ENCODE measurements at regions not wholly inside any gene's neighbourhood (a gene's known extent, or its start where the extent isn't known, plus 50 kb on each side); places are given as distances from the start of the nearest gene placed in this dataset.

DNA sequence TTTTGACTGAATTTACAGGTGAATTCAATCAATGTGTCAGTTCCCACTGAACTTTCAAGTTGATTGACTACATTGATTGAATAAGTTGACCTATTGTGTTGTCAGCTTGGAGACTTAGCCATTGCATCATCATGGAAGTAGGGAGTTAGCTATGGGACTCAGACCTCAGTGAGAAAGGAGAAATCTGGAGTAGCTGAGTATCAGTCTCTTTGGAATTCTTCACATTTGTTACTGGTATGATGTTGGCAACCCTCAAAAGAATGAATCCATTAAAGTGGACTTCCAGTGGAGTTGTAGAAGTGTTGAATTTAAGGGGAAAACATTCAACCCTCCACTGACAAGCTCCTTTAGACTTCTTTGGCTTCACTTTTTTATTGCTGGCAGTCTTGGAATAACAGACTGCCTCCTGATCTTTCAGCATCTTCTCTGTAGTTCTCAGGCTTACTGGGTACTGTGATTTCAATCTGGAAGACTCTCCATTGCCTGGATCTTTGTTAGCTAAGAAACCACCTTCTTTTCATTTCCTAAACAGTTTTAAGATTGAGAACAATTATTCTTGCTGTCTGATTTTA is 160.3 kb upstream of the NRP1 start:
- Histone ChIP-seq H3K4me3 (ENCODE audit: low read depth, low read length, poor library complexity, severe bottlenecking) (no peak overlapping the region), H3K36me3 (ENCODE audit: insufficient read depth, low read length, poor library complexity, severe bottlenecking) (no peaks in the 10 kb centered on the region), H3K4me1 (ENCODE audit: insufficient read depth, low read length, poor library complexity, severe bottlenecking) (no peaks in the 10 kb centered on the region), H3K9me3 (ENCODE audit: low read depth, low read length, poor library complexity, severe bottlenecking) (no peaks in the 10 kb centered on the region), H3K27ac (ENCODE audit: low read depth, low read length, poor library complexity, severe bottlenecking) (no peak overlapping the region), H3K27me3 (replicated peaks; ENCODE audit: insufficient read depth, low read depth, low read length, poor library complexity) (no peaks in the 10 kb centered on the region)
- intact Hi-C loops (cut with micrococcal nuclease; ENCODE audit: unreplicated experiment): no loop called here
- no TSS peak for BruUV-seq (replicated peaks)
- POLR2A ChIA-PET (ENCODE audit: low non-redundant PET): no interaction called here
- CTCF ChIA-PET: no interaction called here
- TF ChIP-seq EZH2 (IDR thresholded peaks at IDR 0.05; ENCODE audit: borderline replicate concordance, low read depth, low read length, poor library complexity, severe bottlenecking): no peak
- DNase-seq (ENCODE audit: low spot score): no peak

DNA sequence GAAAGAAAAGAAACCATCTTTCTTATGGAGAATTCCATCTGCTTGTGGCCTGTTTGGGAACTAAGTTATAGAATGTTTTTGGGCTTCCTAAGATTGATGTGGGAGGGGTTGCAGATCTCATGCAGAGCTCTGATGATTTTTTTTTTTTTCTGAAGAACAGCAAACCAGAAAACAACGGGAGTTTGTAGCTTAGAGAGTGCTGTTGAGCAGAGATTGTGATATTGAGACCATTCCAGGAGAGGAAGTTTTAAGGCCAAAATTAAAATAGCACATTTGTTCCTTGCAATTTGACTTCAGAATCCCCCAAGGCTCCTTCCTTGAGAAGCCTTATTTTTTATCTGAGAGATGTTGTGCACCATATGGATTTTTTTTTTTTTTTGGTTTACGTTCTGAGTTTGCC is 159.5 kb upstream of the NRP1 start:
- no peak overlapping the region for H3K27ac ChIP-seq (ENCODE audit: low read depth, low read length, poor library complexity, severe bottlenecking)
- POLR2A ChIA-PET (ENCODE audit: low non-redundant PET): no interaction called here
- BruUV-seq (replicated peaks): no TSS peak
- TF ChIP-seq EZH2 (IDR thresholded peaks at IDR 0.05; ENCODE audit: borderline replicate concordance, low read depth, low read length, poor library complexity, severe bottlenecking): no peak
- TF ChIP-seq, protein P1, sequence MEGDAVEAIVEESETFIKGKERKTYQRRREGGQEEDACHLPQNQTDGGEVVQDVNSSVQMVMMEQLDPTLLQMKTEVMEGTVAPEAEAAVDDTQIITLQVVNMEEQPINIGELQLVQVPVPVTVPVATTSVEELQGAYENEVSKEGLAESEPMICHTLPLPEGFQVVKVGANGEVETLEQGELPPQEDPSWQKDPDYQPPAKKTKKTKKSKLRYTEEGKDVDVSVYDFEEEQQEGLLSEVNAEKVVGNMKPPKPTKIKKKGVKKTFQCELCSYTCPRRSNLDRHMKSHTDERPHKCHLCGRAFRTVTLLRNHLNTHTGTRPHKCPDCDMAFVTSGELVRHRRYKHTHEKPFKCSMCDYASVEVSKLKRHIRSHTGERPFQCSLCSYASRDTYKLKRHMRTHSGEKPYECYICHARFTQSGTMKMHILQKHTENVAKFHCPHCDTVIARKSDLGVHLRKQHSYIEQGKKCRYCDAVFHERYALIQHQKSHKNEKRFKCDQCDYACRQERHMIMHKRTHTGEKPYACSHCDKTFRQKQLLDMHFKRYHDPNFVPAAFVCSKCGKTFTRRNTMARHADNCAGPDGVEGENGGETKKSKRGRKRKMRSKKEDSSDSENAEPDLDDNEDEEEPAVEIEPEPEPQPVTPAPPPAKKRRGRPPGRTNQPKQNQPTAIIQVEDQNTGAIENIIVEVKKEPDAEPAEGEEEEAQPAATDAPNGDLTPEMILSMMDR (conservative IDR thresholded peaks at IDR 0.05; ENCODE audit: low read depth, low read length): no peak
- intact Hi-C loops (cut with micrococcal nuclease; ENCODE audit: unreplicated experiment): no loop called here
- no peaks in the 10 kb centered on the region for H3K9me3 ChIP-seq (ENCODE audit: low read depth, low read length, poor library complexity, severe bottlenecking)
- no peaks in the 10 kb centered on the region for H3K4me1 ChIP-seq (ENCODE audit: insufficient read depth, low read length, poor library complexity, severe bottlenecking)
- H3K27me3 ChIP-seq (replicated peaks; ENCODE audit: insufficient read depth, low read depth, low read length, poor library complexity): no peaks in the 10 kb centered on the region
- no peak for DNase-seq (ENCODE audit: low spot score)
- no peak overlapping the region for H3K4me3 ChIP-seq (ENCODE audit: low read depth, low read length, poor library complexity, severe bottlenecking)
- CTCF ChIA-PET: no interaction called here
- H3K36me3 ChIP-seq (ENCODE audit: insufficient read depth, low read length, poor library complexity, severe bottlenecking): no peaks in the 10 kb centered on the region

DNA sequence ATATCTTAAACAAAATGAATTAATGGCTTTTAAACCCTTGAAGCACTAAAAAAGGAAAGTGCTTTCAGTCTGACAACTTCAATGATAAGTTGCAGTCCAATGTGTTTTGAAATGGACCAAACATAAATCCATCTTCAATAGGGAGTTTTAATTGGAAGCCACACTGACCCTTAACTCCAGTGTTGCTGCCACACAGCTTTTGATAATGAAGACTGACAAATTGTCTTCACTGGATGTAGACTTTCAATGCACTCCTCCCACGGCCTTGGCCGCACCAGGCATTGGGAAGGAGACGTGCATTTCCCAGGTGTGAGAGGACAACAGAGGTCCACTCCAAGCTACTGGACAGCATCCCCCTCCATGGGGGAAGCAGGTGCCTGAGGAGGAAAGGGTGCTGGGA is 159.0 kb upstream of the NRP1 start:
- H3K27ac ChIP-seq (ENCODE audit: low read depth, low read length, poor library complexity, severe bottlenecking): no peak overlapping the region
- intact Hi-C loops (cut with micrococcal nuclease; ENCODE audit: unreplicated experiment): no loop called here
- POLR2A ChIA-PET (ENCODE audit: low non-redundant PET): no interaction called here
- no peaks in the 10 kb centered on the region for H3K4me1 ChIP-seq (ENCODE audit: insufficient read depth, low read length, poor library complexity, severe bottlenecking)
- BruUV-seq (replicated peaks): no TSS peak
- DNase-seq (ENCODE audit: low spot score): no peak
- no peak overlapping the region for H3K4me3 ChIP-seq (ENCODE audit: low read depth, low read length, poor library complexity, severe bottlenecking)
- H3K27me3 ChIP-seq (replicated peaks; ENCODE audit: insufficient read depth, low read depth, low read length, poor library complexity): no peaks in the 10 kb centered on the region
- CTCF ChIA-PET: no interaction called here
- H3K9me3 ChIP-seq (ENCODE audit: low read depth, low read length, poor library complexity, severe bottlenecking): no peaks in the 10 kb centered on the region
- no peak for TF ChIP-seq EZH2 (IDR thresholded peaks at IDR 0.05; ENCODE audit: borderline replicate concordance, low read depth, low read length, poor library complexity, severe bottlenecking)
- TF ChIP-seq, protein P1 (conservative IDR thresholded peaks at IDR 0.05; ENCODE audit: low read depth, low read length): no peak
- H3K36me3 ChIP-seq (ENCODE audit: insufficient read depth, low read length, poor library complexity, severe bottlenecking): no peaks in the 10 kb centered on the region

DNA sequence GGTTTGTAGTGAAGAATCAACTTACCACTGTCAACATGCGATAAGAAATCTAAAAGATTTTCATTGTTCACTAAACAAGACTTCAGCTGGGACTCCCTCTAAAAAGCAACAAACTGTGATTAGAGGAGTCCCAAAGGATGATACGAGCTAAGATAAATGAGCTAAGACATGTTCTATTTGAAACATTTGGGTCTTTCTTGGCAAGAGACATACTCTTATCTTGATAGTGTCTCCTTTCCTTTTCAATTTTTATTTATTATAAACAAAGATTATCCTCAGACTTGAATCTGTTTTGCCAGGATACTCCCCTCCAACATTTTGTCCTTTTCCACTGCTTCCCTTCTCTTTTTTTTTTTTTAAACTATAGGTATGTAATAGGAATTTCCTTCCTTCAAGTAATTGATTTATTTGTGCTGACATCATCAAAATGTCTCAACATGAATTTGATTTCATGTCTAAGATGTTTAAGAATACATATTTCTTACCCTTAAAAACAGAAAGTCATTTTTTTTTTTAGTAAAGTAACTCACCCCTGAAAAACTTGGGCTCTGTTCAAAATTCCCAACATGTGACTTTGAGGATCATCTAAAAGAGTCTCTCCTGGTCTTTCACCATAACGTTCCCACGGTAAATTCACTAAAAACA is 158.4 kb upstream of the NRP1 start:
- BruUV-seq (replicated peaks): no TSS peak
- no peaks in the 10 kb centered on the region for H3K9me3 ChIP-seq (ENCODE audit: low read depth, low read length, poor library complexity, severe bottlenecking)
- CTCF ChIA-PET: no interaction called here
- H3K36me3 ChIP-seq (ENCODE audit: insufficient read depth, low read length, poor library complexity, severe bottlenecking): no peaks in the 10 kb centered on the region
- TF ChIP-seq EZH2 (IDR thresholded peaks at IDR 0.05; ENCODE audit: borderline replicate concordance, low read depth, low read length, poor library complexity, severe bottlenecking): no peak
- TF ChIP-seq, protein P1 (conservative IDR thresholded peaks at IDR 0.05; ENCODE audit: low read depth, low read length): no peak
- intact Hi-C loops (cut with micrococcal nuclease; ENCODE audit: unreplicated experiment): no loop called here
- H3K27ac ChIP-seq (ENCODE audit: low read depth, low read length, poor library complexity, severe bottlenecking): no peak overlapping the region
- DNase-seq (ENCODE audit: low spot score): no peak
- no peaks in the 10 kb centered on the region for H3K27me3 ChIP-seq (replicated peaks; ENCODE audit: insufficient read depth, low read depth, low read length, poor library complexity)
- POLR2A ChIA-PET (ENCODE audit: low non-redundant PET): no interaction called here
- no peaks in the 10 kb centered on the region for H3K4me1 ChIP-seq (ENCODE audit: insufficient read depth, low read length, poor library complexity, severe bottlenecking)
- H3K4me3 ChIP-seq (ENCODE audit: low read depth, low read length, poor library complexity, severe bottlenecking): no peak overlapping the region
